Immature natural killer cell (primary cell): ENCODE measurements at regions not wholly inside any gene's neighbourhood (a gene's known extent, or its start where the extent isn't known, plus 50 kb on each side); places are given as distances from the start of the nearest gene placed in this dataset.

ENCODE experiments used
- DNase-seq, 3 donors: peaks; one replicate each; pipeline ENCODE4 v3.0.0; 2022; ENCODE audit warnings: mixed read lengths in 1 of 3
- H3K27ac Mint-ChIP-seq, 6 donors: one replicate each; pipeline ENCODE4 v1.8.0; 2020; ENCODE audit warnings: mixed read lengths in 6 of 6, mild to moderate bottlenecking in 5 of 6, inconsistent platforms in 4 of 6, moderate library complexity in 3 of 6
- H3K27me3 Mint-ChIP-seq, 3 donors: one replicate each; pipeline ENCODE4 v1.8.0; 2020 to 2021; ENCODE audit warnings: low read depth in 3 of 3, mild to moderate bottlenecking in 3 of 3, mixed read lengths in 3 of 3, moderate library complexity in 3 of 3, inconsistent platforms in 1 of 3
- H3K36me3 Mint-ChIP-seq, 3 donors: one replicate each; pipeline ENCODE4 v1.8.0; 2020; ENCODE audit warnings: mixed read lengths in 3 of 3, inconsistent platforms in 2 of 3, mild to moderate bottlenecking in 2 of 3
- H3K4me1 Mint-ChIP-seq, 2 donors: one replicate each; pipeline ENCODE4 v1.8.0; 2020; ENCODE audit warnings: inconsistent platforms in 2 of 2, mild to moderate bottlenecking in 2 of 2, mixed read lengths in 2 of 2, moderate library complexity in 1 of 2
- H3K4me3 Mint-ChIP-seq, 5 donors: one replicate each; pipeline ENCODE4 v1.8.0; 2020; ENCODE audit warnings: mild to moderate bottlenecking in 5 of 5, mixed read lengths in 5 of 5, inconsistent platforms in 3 of 5, moderate library complexity in 3 of 5
- H3K9me3 Mint-ChIP-seq, 6 donors: one replicate each; pipeline ENCODE4 v1.8.0; 2020; ENCODE audit warnings: mild to moderate bottlenecking in 6 of 6, mixed read lengths in 6 of 6, inconsistent platforms in 4 of 6, moderate library complexity in 3 of 6

GRCh38 chr4:43274376-43274775 is 381.9 kb downstream of the GRXCR1 start:
- H3K27ac Mint-ChIP-seq: no peak overlapping the region
- DNase-seq: no peak
- no peaks in the 10 kb centered on the region for H3K27me3 Mint-ChIP-seq
- peaks cover 1 to 24% (median 9%) of the 10 kb centered on the region in 6 donors for H3K9me3 Mint-ChIP-seq
- no peaks in the 10 kb centered on the region for H3K36me3 Mint-ChIP-seq
- no peak overlapping the region for H3K4me3 Mint-ChIP-seq
- no peaks in the 10 kb centered on the region for H3K4me1 Mint-ChIP-seq

- no peaks in the 10 kb centered on the region for H3K36me3 Mint-ChIP-seq
- H3K4me3 Mint-ChIP-seq: no peak overlapping the region
- H3K27me3 Mint-ChIP-seq: no peaks in the 10 kb centered on the region
- H3K27ac Mint-ChIP-seq: no peak overlapping the region
- H3K9me3 Mint-ChIP-seq: peaks cover 1 to 22% (median 10%) of the 10 kb centered on the region in 6 donors
- no peaks in the 10 kb centered on the region for H3K4me1 Mint-ChIP-seq
- no peak for DNase-seq
Measured at GRCh38 chr4:43275779-43276178, 383.3 kb downstream of the GRXCR1 start.

DNA sequence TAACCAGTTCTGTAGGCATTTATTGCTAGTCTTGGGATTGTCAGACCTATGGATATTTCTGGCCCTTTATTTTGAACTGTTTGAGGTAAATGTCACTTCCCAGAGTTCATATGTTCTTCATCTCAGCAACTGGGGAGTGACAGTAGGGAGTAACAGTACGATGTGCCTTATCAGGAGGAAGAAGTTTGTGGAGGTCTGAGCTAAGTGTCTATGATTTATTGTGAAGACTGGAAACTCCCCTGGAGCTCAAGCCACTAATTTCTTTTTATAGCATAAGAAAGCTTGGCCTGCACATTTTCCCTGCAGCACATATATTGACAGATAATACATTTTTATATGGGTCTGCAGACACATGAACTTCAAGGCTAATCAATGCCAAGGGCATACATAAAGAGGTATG is 383.8 kb downstream of the GRXCR1 start:
- Mint-ChIP-seq H3K27ac (no peak overlapping the region), H3K36me3 (no peaks in the 10 kb centered on the region), H3K4me1 (no peaks in the 10 kb centered on the region), H3K9me3 (peaks cover 1 to 22% (median 13%) of the 10 kb centered on the region in 6 donors), H3K4me3 (no peak overlapping the region), H3K27me3 (peaks cover 0 to 3% (median 2%) of the 10 kb centered on the region in 3 donors)
- DNase-seq: no peak

GRCh38 chr4:43277003-43277402 is 384.5 kb downstream of the GRXCR1 start:
- no peak overlapping the region for H3K4me3 Mint-ChIP-seq
- peaks cover 1 to 18% (median 9%) of the 10 kb centered on the region in 6 donors for H3K9me3 Mint-ChIP-seq
- no peak overlapping the region for H3K27ac Mint-ChIP-seq
- no peaks in the 10 kb centered on the region for H3K4me1 Mint-ChIP-seq
- DNase-seq: no peak
- H3K36me3 Mint-ChIP-seq: no peaks in the 10 kb centered on the region
- peaks cover 0 to 3% (median 2%) of the 10 kb centered on the region in 3 donors for H3K27me3 Mint-ChIP-seq

- peaks cover 2 to 36% (median 19%) of the 10 kb centered on the region in 6 donors for H3K9me3 Mint-ChIP-seq
- no peak overlapping the region for H3K4me3 Mint-ChIP-seq
- DNase-seq: no peak
- no peaks in the 10 kb centered on the region for H3K4me1 Mint-ChIP-seq
- peaks cover 0 to 5% (median 2%) of the 10 kb centered on the region in 3 donors for H3K27me3 Mint-ChIP-seq
- H3K36me3 Mint-ChIP-seq: no peaks in the 10 kb centered on the region
- H3K27ac Mint-ChIP-seq: no peak overlapping the region
Measured at GRCh38 chr4:43282534-43282933, 390.0 kb downstream of the GRXCR1 start.

GRCh38 chr4:43286137-43286536 is 393.6 kb downstream of the GRXCR1 start:
- no peak for DNase-seq
- peaks cover 4 to 35% (median 19%) of the 10 kb centered on the region in 6 donors for H3K9me3 Mint-ChIP-seq
- no peak overlapping the region for H3K27ac Mint-ChIP-seq
- no peaks in the 10 kb centered on the region for H3K36me3 Mint-ChIP-seq
- H3K27me3 Mint-ChIP-seq: peaks cover 0 to 2% (median 0%) of the 10 kb centered on the region in 3 donors
- H3K4me1 Mint-ChIP-seq: no peaks in the 10 kb centered on the region
- no peak overlapping the region for H3K4me3 Mint-ChIP-seq

- Mint-ChIP-seq H3K27me3 (peaks cover 0 to 1% (median 0%) of the 10 kb centered on the region in 3 donors), H3K27ac (no peak overlapping the region), H3K4me1 (no peaks in the 10 kb centered on the region), H3K4me3 (no peak overlapping the region), H3K9me3 (peaks cover 13 to 50% (median 27%) of the 10 kb centered on the region in 6 donors), H3K36me3 (no peaks in the 10 kb centered on the region)
- no peak for DNase-seq
Measured at GRCh38 chr4:43296946-43297528, 404.5 kb downstream of the GRXCR1 start.

- no peak overlapping the region for H3K27ac Mint-ChIP-seq
- peaks cover 0 to 2% (median 0%) of the 10 kb centered on the region in 3 donors for H3K27me3 Mint-ChIP-seq
- H3K36me3 Mint-ChIP-seq: no peaks in the 10 kb centered on the region
- H3K4me3 Mint-ChIP-seq: no peak overlapping the region
- DNase-seq: no peak
- H3K4me1 Mint-ChIP-seq: no peaks in the 10 kb centered on the region
- H3K9me3 Mint-ChIP-seq: peaks cover 2 to 33% (median 11%) of the 10 kb centered on the region in 6 donors
Measured at GRCh38 chr4:43316813-43317212, 424.3 kb downstream of the GRXCR1 start.

DNA sequence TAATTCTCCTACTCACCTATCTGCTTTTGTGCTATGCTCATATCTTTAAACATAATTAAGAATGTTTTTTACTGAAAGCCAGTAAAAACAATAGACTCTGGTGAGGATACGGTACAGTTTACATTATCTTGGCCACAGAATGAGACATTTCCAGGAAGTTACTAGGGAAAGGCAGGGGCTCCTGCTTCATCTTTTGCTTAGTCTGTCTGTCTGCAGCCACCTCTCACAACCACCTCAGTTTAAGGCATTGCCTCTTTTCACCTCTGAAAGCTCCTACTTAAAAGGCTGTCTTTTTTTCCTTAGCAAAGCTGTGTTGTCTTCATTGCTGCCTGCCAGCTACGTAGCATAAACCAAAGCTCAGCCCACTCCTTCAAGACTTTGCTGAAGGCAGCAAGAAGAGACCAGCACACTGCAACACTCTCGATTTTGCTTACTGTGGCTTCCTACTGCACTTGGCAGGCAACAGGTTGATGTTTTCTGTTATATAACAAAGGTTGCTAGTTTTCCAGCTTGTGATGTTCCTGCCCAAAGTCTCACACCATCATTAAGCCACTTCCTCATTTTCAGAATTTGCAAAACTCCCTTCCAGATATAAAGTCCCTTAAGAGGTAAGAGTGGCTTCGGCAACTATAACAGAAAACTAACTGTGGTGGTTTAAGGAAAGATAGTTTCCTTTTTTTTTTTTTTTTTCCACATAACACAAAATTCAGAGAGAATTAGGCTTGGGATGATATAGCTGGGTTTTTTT is 432.9 kb downstream of the GRXCR1 start:
- no peak for DNase-seq
- Mint-ChIP-seq H3K4me3 (no peak overlapping the region), H3K27ac (no peak overlapping the region), H3K4me1 (no peaks in the 10 kb centered on the region), H3K36me3 (no peaks in the 10 kb centered on the region), H3K9me3 (peaks cover 14 to 41% (median 18%) of the 10 kb centered on the region in 6 donors), H3K27me3 (peaks cover 0 to 1% (median 0%) of the 10 kb centered on the region in 3 donors)

DNA sequence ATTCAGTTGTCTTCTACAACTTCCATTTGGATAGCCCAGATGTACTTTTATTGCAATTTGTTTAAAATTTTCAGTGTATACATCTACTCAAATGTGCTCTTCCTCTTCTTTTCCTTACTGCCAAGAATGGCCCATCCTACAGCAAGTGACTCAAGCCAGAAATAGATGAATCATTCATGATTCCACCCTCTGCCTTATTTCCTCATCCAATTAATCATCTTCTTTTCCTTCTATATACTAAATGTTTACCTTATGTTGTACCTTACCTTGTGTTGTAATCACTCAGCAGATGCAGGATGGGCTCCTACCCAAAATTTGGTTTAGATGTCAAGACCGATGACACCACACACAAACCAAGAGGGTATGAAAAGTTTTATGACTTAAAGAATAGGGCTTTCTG is 437.8 kb downstream of the GRXCR1 start:
- peaks cover 11 to 29% (median 22%) of the 10 kb centered on the region in 6 donors for H3K9me3 Mint-ChIP-seq

DNA sequence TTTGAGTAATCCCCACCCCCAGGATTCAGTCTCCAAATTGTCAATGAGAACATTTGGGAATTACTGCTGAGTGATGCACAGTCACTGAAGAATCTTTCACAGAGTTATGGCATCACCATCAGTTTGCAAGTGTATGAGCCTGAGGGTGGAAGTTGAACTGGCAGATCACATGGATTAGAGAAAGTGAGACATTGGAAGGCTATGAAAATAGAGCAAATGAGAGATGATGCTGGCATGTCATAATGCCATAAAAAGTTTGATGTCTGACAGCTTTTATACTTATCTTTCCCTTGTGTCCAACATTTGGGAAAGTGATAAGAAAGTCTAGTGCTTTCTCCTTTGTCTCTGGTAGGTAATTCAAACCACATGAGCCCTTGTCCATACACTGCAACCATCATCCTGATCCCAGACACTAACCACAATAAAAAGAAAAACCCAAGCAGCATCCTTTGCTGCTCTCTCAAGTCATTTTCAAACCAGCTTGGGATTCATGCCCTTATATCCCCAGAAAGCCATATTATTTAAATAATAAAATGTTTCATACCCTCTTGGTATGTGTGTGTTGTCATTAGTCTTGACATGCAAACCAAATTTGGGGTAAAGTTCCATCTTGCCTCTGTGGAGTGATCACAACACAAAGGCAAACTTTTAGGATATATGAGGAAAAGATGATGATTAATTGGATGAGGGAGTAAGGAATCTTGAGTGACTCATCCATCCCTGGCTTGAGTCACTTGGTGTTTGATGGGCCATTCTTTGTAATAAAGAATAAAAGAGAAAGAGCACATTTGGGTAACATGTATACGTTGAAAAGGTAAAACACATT is 438.9 kb downstream of the GRXCR1 start:
- no peaks in the 10 kb centered on the region for H3K36me3 Mint-ChIP-seq
- peaks cover 0 to 3% (median 2%) of the 10 kb centered on the region in 3 donors for H3K27me3 Mint-ChIP-seq
- H3K4me3 Mint-ChIP-seq: no peak overlapping the region
- no peak overlapping the region for H3K27ac Mint-ChIP-seq
- H3K9me3 Mint-ChIP-seq: peaks cover 9 to 32% (median 18%) of the 10 kb centered on the region in 6 donors
- no peaks in the 10 kb centered on the region for H3K4me1 Mint-ChIP-seq
- no peak for DNase-seq

More for the DNA sequence above, 437.8 kb downstream of the GRXCR1 start:
- no peak for DNase-seq
- Mint-ChIP-seq H3K4me1 (no peaks in the 10 kb centered on the region), H3K27me3 (peaks cover 0 to 2% (median 2%) of the 10 kb centered on the region in 3 donors), H3K36me3 (no peaks in the 10 kb centered on the region), H3K4me3 (no peak overlapping the region), H3K27ac (no peak overlapping the region)

GRCh38 chr4:43332052-43332425 is 439.5 kb downstream of the GRXCR1 start:
- Mint-ChIP-seq H3K4me3 (no peak overlapping the region), H3K27me3 (peaks cover 0 to 3% (median 2%) of the 10 kb centered on the region in 3 donors), H3K9me3 (peaks cover 11 to 33% (median 18%) of the 10 kb centered on the region in 6 donors), H3K4me1 (no peaks in the 10 kb centered on the region), H3K36me3 (no peaks in the 10 kb centered on the region), H3K27ac (no peak overlapping the region)
- no peak for DNase-seq

DNA sequence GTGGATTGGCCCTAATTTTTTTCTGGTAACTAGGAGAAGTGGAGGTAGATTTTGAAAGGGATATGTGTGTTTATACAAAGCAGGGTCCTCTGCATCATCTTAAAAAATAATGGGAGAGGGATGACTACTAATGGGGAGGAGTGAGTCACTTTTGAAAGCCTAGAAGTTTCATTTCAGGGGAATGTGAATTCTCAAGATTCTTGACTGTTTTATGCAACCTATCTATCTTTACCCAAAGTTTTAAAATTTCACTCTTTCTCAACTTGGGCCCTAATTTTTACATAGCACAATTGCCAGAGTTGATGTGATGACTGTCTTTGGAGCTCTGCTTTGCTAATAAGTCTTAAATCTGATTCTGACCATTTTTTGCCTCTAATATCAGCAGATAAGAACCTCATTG is 445.2 kb downstream of the GRXCR1 start:
- H3K27me3 Mint-ChIP-seq: peaks cover 0 to 4% (median 2%) of the 10 kb centered on the region in 3 donors
- H3K27ac Mint-ChIP-seq: no peak overlapping the region
- H3K4me1 Mint-ChIP-seq: no peaks in the 10 kb centered on the region
- peaks cover 0 to 4% (median 0%) of the 10 kb centered on the region in 3 donors for H3K36me3 Mint-ChIP-seq
- peaks cover 2 to 34% (median 18%) of the 10 kb centered on the region in 6 donors for H3K9me3 Mint-ChIP-seq
- no peak for DNase-seq
- H3K4me3 Mint-ChIP-seq: no peak overlapping the region

DNA sequence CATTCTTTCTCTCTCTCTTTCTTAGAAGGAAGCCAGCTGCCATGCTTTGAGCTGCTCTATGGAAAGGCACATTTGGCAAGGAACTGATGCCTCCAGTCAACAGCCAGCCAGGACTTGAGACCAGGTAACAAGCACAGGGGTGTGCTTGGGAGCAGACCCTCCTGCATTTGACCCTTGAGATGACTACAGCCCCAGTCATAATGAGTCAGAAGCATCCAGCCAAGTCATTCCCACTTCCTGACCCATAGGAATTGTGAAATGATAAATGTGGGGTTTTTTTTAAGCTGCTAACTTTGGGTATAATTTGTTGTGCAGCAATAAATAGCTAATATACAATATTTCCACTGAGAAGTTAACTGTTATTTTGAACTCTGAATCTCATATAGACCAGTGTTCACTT is 446.9 kb downstream of the GRXCR1 start:
- no peak overlapping the region for H3K27ac Mint-ChIP-seq
- peaks cover 0 to 5% (median 0%) of the 10 kb centered on the region in 3 donors for H3K27me3 Mint-ChIP-seq
- H3K9me3 Mint-ChIP-seq: peaks cover 3 to 34% (median 24%) of the 10 kb centered on the region in 6 donors
- H3K4me1 Mint-ChIP-seq: no peaks in the 10 kb centered on the region
- DNase-seq: no peak
- peaks cover 0 to 4% (median 0%) of the 10 kb centered on the region in 3 donors for H3K36me3 Mint-ChIP-seq
- H3K4me3 Mint-ChIP-seq: no peak overlapping the region
